ENCODE measurements at regions not wholly inside any gene's neighbourhood (a gene's known extent, or its start where the extent isn't known, plus 50 kb on each side); places are given as distances from the start of the nearest gene placed in this dataset.

DNA sequence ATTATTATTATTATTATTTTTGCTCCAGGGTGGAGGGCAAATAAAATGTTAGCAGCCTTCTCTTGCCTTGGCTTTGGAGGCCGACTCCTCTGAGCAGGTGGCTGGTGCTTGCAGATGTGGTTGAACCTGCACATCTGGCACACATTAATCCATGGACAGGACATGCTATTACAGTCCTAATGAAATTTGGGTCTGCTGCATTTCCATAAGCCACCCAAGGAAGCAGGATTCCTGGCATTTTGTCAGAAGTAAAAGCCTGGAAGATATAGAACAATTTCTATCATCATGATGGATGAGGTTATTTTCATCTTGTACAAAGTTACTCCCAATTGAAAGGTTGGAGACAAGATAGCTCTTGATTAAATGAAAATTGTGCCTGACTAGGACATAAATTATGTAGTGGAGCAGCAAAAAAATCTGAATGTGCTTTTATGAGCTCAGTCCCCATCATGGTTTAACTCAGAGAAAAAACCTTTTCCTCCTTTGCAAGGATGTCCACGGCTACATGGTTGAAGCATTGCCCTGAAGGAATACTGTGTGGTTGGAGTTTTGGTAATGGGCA is 130.9 kb upstream of the RGMA start:
- TF ChIP-seq, protein P1, sequence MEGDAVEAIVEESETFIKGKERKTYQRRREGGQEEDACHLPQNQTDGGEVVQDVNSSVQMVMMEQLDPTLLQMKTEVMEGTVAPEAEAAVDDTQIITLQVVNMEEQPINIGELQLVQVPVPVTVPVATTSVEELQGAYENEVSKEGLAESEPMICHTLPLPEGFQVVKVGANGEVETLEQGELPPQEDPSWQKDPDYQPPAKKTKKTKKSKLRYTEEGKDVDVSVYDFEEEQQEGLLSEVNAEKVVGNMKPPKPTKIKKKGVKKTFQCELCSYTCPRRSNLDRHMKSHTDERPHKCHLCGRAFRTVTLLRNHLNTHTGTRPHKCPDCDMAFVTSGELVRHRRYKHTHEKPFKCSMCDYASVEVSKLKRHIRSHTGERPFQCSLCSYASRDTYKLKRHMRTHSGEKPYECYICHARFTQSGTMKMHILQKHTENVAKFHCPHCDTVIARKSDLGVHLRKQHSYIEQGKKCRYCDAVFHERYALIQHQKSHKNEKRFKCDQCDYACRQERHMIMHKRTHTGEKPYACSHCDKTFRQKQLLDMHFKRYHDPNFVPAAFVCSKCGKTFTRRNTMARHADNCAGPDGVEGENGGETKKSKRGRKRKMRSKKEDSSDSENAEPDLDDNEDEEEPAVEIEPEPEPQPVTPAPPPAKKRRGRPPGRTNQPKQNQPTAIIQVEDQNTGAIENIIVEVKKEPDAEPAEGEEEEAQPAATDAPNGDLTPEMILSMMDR (IDR thresholded peaks at IDR 0.05): no peak
- no peak for TF ChIP-seq POLR2A (IDR thresholded peaks at IDR 0.05)
